ENCODE measurements at regions not wholly inside any gene's neighbourhood (a gene's known extent, or its start where the extent isn't known, plus 50 kb on each side); places are given as distances from the start of the nearest gene placed in this dataset.

- no peaks in the 10 kb centered on the region for H3K27me3 ChIP-seq (ENCODE audit: control insufficient read depth, insufficient read depth, low read length)
- H3K36me3 ChIP-seq (ENCODE audit: control insufficient read depth, insufficient read depth, low read length): no peaks in the 10 kb centered on the region
- DNase-seq (ENCODE audit: low read depth, low spot score) (no peak), ATAC-seq (no peak)
- BruUV-seq (replicated peaks): no TSS peak
- intact Hi-C loops (cut with micrococcal nuclease; ENCODE audit: unreplicated experiment): no loop called here
- TF ChIP-seq, protein P1, sequence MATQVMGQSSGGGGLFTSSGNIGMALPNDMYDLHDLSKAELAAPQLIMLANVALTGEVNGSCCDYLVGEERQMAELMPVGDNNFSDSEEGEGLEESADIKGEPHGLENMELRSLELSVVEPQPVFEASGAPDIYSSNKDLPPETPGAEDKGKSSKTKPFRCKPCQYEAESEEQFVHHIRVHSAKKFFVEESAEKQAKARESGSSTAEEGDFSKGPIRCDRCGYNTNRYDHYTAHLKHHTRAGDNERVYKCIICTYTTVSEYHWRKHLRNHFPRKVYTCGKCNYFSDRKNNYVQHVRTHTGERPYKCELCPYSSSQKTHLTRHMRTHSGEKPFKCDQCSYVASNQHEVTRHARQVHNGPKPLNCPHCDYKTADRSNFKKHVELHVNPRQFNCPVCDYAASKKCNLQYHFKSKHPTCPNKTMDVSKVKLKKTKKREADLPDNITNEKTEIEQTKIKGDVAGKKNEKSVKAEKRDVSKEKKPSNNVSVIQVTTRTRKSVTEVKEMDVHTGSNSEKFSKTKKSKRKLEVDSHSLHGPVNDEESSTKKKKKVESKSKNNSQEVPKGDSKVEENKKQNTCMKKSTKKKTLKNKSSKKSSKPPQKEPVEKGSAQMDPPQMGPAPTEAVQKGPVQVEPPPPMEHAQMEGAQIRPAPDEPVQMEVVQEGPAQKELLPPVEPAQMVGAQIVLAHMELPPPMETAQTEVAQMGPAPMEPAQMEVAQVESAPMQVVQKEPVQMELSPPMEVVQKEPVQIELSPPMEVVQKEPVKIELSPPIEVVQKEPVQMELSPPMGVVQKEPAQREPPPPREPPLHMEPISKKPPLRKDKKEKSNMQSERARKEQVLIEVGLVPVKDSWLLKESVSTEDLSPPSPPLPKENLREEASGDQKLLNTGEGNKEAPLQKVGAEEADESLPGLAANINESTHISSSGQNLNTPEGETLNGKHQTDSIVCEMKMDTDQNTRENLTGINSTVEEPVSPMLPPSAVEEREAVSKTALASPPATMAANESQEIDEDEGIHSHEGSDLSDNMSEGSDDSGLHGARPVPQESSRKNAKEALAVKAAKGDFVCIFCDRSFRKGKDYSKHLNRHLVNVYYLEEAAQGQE (IDR thresholded peaks at IDR 0.05; ENCODE audit: insufficient read depth in 1 of 2, low read depth in 2 of 2, low read length in 1 of 2): no peak
- no peak for TF ChIP-seq TCF7L2 (IDR thresholded peaks at IDR 0.05; ENCODE audit: low read depth, low read length)
- no peak for TF ChIP-seq POLR2AphosphoS5 (IDR thresholded peaks at IDR 0.05; ENCODE audit: low read depth, low read length)
- TF ChIP-seq, protein P2, sequence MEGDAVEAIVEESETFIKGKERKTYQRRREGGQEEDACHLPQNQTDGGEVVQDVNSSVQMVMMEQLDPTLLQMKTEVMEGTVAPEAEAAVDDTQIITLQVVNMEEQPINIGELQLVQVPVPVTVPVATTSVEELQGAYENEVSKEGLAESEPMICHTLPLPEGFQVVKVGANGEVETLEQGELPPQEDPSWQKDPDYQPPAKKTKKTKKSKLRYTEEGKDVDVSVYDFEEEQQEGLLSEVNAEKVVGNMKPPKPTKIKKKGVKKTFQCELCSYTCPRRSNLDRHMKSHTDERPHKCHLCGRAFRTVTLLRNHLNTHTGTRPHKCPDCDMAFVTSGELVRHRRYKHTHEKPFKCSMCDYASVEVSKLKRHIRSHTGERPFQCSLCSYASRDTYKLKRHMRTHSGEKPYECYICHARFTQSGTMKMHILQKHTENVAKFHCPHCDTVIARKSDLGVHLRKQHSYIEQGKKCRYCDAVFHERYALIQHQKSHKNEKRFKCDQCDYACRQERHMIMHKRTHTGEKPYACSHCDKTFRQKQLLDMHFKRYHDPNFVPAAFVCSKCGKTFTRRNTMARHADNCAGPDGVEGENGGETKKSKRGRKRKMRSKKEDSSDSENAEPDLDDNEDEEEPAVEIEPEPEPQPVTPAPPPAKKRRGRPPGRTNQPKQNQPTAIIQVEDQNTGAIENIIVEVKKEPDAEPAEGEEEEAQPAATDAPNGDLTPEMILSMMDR (IDR thresholded peaks at IDR 0.05): no peak
- no peak for TF ChIP-seq SIN3A (IDR thresholded peaks at IDR 0.05; ENCODE audit: borderline replicate concordance, insufficient read depth, low read depth, low read length)
- in situ Hi-C loops (cut with HindIII; ENCODE audit: low pct_unique_long_range_greater_than_20kb, low sequenced_read_pairs): no loop called here
- no peaks in the 10 kb centered on the region for H3K9me3 ChIP-seq (ENCODE audit: control insufficient read depth, insufficient read depth, low read depth, low read length)
- ChIA-PET POLR2A (no interaction called here), CTCF (no interaction called here)
- H3K4me1 ChIP-seq (ENCODE audit: control insufficient read depth, insufficient read depth, low read length): no peaks in the 10 kb centered on the region
- H3K4me3 ChIP-seq (ENCODE audit: low read depth in 2 of 2, low read length in 2 of 2): no peak overlapping the region
- H3K27ac ChIP-seq (ENCODE audit: low read length): no peak overlapping the region
Measured at GRCh38 chr5:87155106-87155505, 112.6 kb upstream of the RASA1 start.

DNA sequence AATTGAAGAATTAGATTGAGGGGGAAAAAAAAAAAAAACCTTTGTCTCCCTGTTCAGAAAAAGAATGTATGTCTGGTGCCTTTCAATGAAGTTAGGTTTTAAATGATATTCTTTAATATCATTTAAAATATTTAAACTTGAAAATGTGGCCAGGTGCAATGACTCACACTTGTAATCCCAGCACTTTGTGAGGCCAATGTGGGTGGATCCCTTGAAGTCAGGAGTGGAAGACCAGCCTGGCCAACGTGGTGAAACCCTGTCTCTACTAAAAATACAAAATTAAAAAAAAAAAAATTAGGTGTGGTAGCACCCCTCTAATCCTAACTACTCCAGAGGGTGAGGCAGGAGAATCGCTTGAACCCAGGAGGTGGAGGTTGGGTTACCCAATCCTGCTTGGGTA, 111.1 kb upstream of the RASA1 start:
- no TSS peak for BruUV-seq (replicated peaks)
- Histone ChIP-seq H3K27ac (ENCODE audit: low read length) (no peak overlapping the region), H3K9me3 (ENCODE audit: control insufficient read depth, insufficient read depth, low read depth, low read length) (no peaks in the 10 kb centered on the region), H3K36me3 (ENCODE audit: control insufficient read depth, insufficient read depth, low read length) (no peaks in the 10 kb centered on the region), H3K4me1 (ENCODE audit: control insufficient read depth, insufficient read depth, low read length) (no peaks in the 10 kb centered on the region), H3K27me3 (ENCODE audit: control insufficient read depth, insufficient read depth, low read length) (no peaks in the 10 kb centered on the region), H3K4me3 (ENCODE audit: low read depth in 2 of 2, low read length in 2 of 2) (no peak overlapping the region)
- no peak for TF ChIP-seq SIN3A (IDR thresholded peaks at IDR 0.05; ENCODE audit: borderline replicate concordance, insufficient read depth, low read depth, low read length)
- TF ChIP-seq POLR2AphosphoS5 (IDR thresholded peaks at IDR 0.05; ENCODE audit: low read depth, low read length): no peak
- TF ChIP-seq, protein P1 (IDR thresholded peaks at IDR 0.05; ENCODE audit: insufficient read depth in 1 of 2, low read depth in 2 of 2, low read length in 1 of 2): no peak
- TF ChIP-seq TCF7L2 (IDR thresholded peaks at IDR 0.05; ENCODE audit: low read depth, low read length): no peak
- TF ChIP-seq, protein P2 (IDR thresholded peaks at IDR 0.05): no peak
- intact Hi-C loops (cut with micrococcal nuclease; ENCODE audit: unreplicated experiment) (no loop called here), in situ Hi-C loops (cut with HindIII; ENCODE audit: low pct_unique_long_range_greater_than_20kb, low sequenced_read_pairs) (no loop called here)
- ChIA-PET POLR2A (no interaction called here), CTCF (no interaction called here)
- DNase-seq (ENCODE audit: low read depth, low spot score): no peak
- no peak for ATAC-seq
